Parathyroid adenoma (tissue), 2 donors: ENCODE measurements at regions not wholly inside any gene's neighbourhood (a gene's known extent, or its start where the extent isn't known, plus 50 kb on each side); places are given as distances from the start of the nearest gene placed in this dataset.

ENCODE experiments used
- H2AFZ ChIP-seq: fragments of 300-600 bp; sonication (generic); one replicate; pipeline ENCODE4 v1.7.0; 2017; ENCODE audit warnings: antibody characterized with exemption, mild to moderate bottlenecking
- H3K27ac ChIP-seq: fragments of 300-600 bp; sonication (generic); one replicate; pipeline ENCODE4 v1.7.0; 2017
- H3K27me3 ChIP-seq: fragments of 300-600 bp; sonication (generic); one replicate; pipeline ENCODE4 v1.7.0; 2017; ENCODE audit warnings: low read length; ENCODE audit not compliant: control insufficient read depth, insufficient read depth
- H3K36me3 ChIP-seq: fragments of 300-600 bp; sonication (generic); one replicate; pipeline ENCODE4 v1.7.0; 2017; ENCODE audit warnings: low read length; ENCODE audit not compliant: control insufficient read depth, insufficient read depth
- H3K4me1 ChIP-seq: fragments of 300-600 bp; sonication (generic); one replicate; pipeline ENCODE4 v1.7.0; 2017; ENCODE audit warnings: control low read depth
- H3K4me2 ChIP-seq: fragments of 300-600 bp; sonication (generic); one replicate; pipeline ENCODE4 v1.7.0; 2017; ENCODE audit warnings: low read length
- H3K4me3 ChIP-seq: fragments of 300-600 bp; sonication (generic); one replicate; pipeline ENCODE4 v1.7.0; 2017; ENCODE audit warnings: low read depth, low read length
- H3K79me2 ChIP-seq: fragments of 300-600 bp; sonication (generic); one replicate; pipeline ENCODE4 v1.7.0; 2017; ENCODE audit warnings: control low read depth
- H3K9ac ChIP-seq: fragments of 300-600 bp; sonication (generic); one replicate; pipeline ENCODE4 v1.7.0; 2017; ENCODE audit warnings: mild to moderate bottlenecking
- H3K9me3 ChIP-seq: fragments of 300-600 bp; sonication (generic); one replicate; pipeline ENCODE4 v1.7.0; 2017; ENCODE audit warnings: low read length; ENCODE audit not compliant: control insufficient read depth
- TF ChIP-seq, protein P1 (sequence below): fragments of 300-600 bp; sonication (generic); IDR thresholded peaks from one replicate; pipeline ENCODE4 v1.7.0; 2017; ENCODE audit warnings: antibody characterized with exemption, mild to moderate bottlenecking
- donor health status: primary hyperparathyroidism.

DNA sequence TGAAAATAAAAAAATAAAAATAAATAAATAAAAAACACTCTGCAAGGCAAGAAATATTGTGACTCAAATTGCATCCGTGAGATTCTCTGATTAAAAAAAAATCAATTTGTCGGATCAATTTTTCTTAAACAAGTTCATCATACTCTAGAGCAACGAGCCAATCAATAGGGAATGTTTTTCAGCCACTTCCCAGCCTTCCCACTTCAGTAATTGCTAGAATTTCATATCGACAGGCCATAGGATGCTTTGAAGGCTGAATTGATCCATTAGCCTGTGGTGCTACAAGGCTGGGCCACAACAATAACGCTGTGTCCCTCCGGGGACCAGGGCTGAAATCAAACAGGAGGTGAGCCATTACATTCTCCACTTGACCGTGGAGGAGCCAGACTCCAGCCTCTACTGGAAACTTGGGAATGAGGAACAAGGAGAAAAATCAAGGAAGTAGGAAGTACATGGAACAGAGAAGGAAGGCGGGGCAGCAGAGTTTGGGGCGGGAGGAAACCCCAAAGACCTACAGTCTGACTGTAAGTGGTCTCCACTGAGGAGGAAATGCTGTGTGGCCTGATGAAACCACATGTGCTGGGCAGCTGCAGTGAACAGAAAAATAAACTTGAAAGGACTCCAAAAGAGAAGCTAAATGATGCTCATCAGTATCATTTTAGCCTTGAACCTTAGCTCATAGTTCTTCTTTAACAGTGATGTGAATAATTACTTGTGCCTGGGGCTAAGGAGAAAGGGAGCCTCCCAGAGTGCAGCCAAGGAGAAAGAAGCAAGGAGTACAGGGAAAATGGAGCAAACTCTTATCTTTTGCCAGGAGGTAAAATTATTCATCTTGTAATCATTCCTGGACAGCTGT lies 308.6 kb downstream of the TLE1 start:
- no peak overlapping the region for H3K4me3 ChIP-seq
- no peak overlapping the region for H2AFZ ChIP-seq
- H3K9me3 ChIP-seq = no peaks in the 10 kb centered on the region
- no peaks in the 10 kb centered on the region for H3K36me3 ChIP-seq
- no peak overlapping the region for H3K27ac ChIP-seq
- H3K79me2 ChIP-seq = no peaks in the 10 kb centered on the region
- no peaks in the 10 kb centered on the region for H3K27me3 ChIP-seq
- no peak overlapping the region for H3K4me2 ChIP-seq
- H3K9ac ChIP-seq = no peak overlapping the region
- TF ChIP-seq, protein P1, sequence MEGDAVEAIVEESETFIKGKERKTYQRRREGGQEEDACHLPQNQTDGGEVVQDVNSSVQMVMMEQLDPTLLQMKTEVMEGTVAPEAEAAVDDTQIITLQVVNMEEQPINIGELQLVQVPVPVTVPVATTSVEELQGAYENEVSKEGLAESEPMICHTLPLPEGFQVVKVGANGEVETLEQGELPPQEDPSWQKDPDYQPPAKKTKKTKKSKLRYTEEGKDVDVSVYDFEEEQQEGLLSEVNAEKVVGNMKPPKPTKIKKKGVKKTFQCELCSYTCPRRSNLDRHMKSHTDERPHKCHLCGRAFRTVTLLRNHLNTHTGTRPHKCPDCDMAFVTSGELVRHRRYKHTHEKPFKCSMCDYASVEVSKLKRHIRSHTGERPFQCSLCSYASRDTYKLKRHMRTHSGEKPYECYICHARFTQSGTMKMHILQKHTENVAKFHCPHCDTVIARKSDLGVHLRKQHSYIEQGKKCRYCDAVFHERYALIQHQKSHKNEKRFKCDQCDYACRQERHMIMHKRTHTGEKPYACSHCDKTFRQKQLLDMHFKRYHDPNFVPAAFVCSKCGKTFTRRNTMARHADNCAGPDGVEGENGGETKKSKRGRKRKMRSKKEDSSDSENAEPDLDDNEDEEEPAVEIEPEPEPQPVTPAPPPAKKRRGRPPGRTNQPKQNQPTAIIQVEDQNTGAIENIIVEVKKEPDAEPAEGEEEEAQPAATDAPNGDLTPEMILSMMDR = no peak
- H3K4me1 ChIP-seq = no peaks in the 10 kb centered on the region

DNA sequence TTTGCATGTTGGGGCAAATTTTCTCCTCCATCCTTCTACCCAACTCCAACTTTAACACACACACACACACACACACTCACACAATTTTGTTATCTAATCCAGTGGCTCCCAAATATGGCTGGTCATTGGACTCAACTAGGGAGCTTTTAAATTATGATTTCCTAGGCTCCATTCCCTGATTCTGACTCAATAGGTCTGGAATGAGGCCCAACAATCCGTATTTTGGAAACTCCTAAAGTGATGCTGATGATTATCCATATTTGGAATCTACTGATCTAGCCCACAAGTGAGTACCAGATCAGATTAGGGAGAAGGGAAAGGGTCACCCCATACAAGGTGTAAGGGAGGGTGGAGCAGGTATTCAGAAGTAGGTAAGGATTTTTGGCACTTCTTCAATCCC lies 309.7 kb downstream of the TLE1 start:
- no peaks in the 10 kb centered on the region for H3K36me3 ChIP-seq
- no peak overlapping the region for H3K9ac ChIP-seq
- no peaks in the 10 kb centered on the region for H3K79me2 ChIP-seq
- no peak overlapping the region for H3K4me2 ChIP-seq
- no peak overlapping the region for H3K4me3 ChIP-seq
- H3K4me1 ChIP-seq = no peaks in the 10 kb centered on the region
- H3K9me3 ChIP-seq = no peaks in the 10 kb centered on the region
- H3K27me3 ChIP-seq = no peaks in the 10 kb centered on the region
- no peak overlapping the region for H3K27ac ChIP-seq
- TF ChIP-seq, protein P1 = no peak
- no peak overlapping the region for H2AFZ ChIP-seq

DNA sequence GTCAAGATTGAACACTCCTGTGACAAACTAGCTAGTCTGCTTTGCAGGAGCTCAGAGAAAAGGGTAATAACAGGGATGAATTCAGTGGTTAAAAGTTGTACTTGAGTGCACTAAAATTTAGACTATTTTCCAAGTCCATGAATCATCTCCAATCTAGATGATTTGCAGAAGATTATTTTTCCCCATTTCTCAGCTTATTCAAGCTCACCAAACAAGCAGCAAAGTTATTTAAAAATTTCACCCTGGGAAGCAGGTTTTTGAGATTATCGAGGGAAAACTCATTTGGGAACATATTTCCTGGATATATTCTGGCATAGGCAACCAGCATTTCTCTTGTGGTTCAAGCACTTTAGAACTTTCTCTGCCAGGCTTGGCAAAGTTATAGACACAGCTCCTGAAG lies 311.4 kb downstream of the TLE1 start:
- Histone ChIP-seq H3K4me3 (no peak overlapping the region), H3K9me3 (no peaks in the 10 kb centered on the region), H2AFZ (no peak overlapping the region), H3K4me1 (no peaks in the 10 kb centered on the region), H3K79me2 (no peaks in the 10 kb centered on the region), H3K9ac (no peak overlapping the region), H3K27me3 (no peaks in the 10 kb centered on the region), H3K27ac (no peak overlapping the region), H3K36me3 (no peaks in the 10 kb centered on the region), H3K4me2 (no peak overlapping the region)
- TF ChIP-seq, protein P1 = no peak

DNA sequence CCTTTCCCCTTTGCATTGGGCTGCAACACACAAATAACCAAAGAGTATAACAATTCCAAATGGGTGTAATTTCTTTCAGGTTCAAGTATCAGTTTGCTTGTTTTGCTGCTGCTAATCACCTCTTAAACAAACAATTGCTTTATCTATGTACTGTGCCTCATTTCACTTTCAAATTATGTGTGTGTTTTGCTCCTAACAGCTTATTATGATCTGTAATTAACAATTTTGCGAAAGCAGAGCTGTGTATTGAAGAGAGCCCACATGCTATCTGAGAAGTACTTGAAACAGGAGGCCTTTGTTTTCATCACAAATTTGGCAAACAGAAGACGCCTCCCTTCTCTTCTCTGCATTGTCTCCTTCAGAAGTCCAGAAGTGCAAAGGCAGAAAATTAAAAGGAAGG lies 312.0 kb downstream of the TLE1 start:
- TF ChIP-seq, protein P1 = no peak
- H3K9me3 ChIP-seq = no peaks in the 10 kb centered on the region
- H3K4me1 ChIP-seq = no peaks in the 10 kb centered on the region
- H3K27ac ChIP-seq = no peak overlapping the region
- no peak overlapping the region for H2AFZ ChIP-seq
- no peak overlapping the region for H3K4me3 ChIP-seq
- H3K9ac ChIP-seq = no peak overlapping the region
- H3K36me3 ChIP-seq = no peaks in the 10 kb centered on the region
- H3K27me3 ChIP-seq = no peaks in the 10 kb centered on the region
- H3K79me2 ChIP-seq = no peaks in the 10 kb centered on the region
- no peak overlapping the region for H3K4me2 ChIP-seq
